CD8-positive, alpha-beta memory T cell (primary cell): ENCODE measurements at regions not wholly inside any gene's neighbourhood (a gene's known extent, or its start where the extent isn't known, plus 50 kb on each side); places are given as distances from the start of the nearest gene placed in this dataset.

Experiments used
- CTCF ChIA-PET: fragments of 350-600 bp; sonication (Branson Sonifier 250); formaldehyde crosslinking; loops from one replicate; lab custom pipeline; 2021; ENCODE audit warnings: antibody characterized with exemption; lab: Charles Lee
- POLR2A ChIA-PET: fragments of 350-600 bp; sonication (Branson Sonifier 250); formaldehyde crosslinking; loops from one replicate; lab custom pipeline; 2021; ENCODE audit warnings: antibody characterized with exemption; lab: Charles Lee
- DNase-seq, 5 donors: peaks; one replicate each; pipeline versions ENCODE4 v3.0.0 to v3.0.0-alpha.2; 2020 to 2022; ENCODE audit warnings: mixed read lengths in 1 of 5
- H3K27ac ChIP-seq: one replicate; pipeline ENCODE4 v1.7.0; 2013; ENCODE audit warnings: low read depth, mild to moderate bottlenecking, low read length, moderate library complexity
- H3K27me3 ChIP-seq: 2 replicates; pipeline ENCODE4 v1.7.0; 2013; ENCODE audit warnings: low read length, mild to moderate bottlenecking; ENCODE audit not compliant: insufficient read depth, poor library complexity, severe bottlenecking
- H3K36me3 ChIP-seq: 2 replicates; pipeline ENCODE4 v1.7.0; 2013; ENCODE audit warnings: mild to moderate bottlenecking, low read length, moderate library complexity; ENCODE audit not compliant: insufficient read depth
- H3K4me1 ChIP-seq: 2 replicates; pipeline ENCODE4 v1.7.0; 2013; ENCODE audit warnings: mild to moderate bottlenecking, low read length, moderate library complexity; ENCODE audit not compliant: insufficient read depth
- H3K4me3 ChIP-seq: 2 replicates; pipeline ENCODE4 v1.7.0; 2013; ENCODE audit warnings: mild to moderate bottlenecking, low read length
- H3K9me3 ChIP-seq: 2 replicates; pipeline ENCODE4 v1.7.0; 2013; ENCODE audit warnings: mild to moderate bottlenecking, low read length
- H3K27ac Mint-ChIP-seq, 8 donors: one replicate each; pipeline ENCODE4 v1.8.0; 2020 to 2021; ENCODE audit warnings: mixed read lengths in 8 of 8, mild to moderate bottlenecking in 6 of 8, inconsistent platforms in 3 of 8, moderate library complexity in 3 of 8
- H3K27me3 Mint-ChIP-seq, 2 donors: one replicate each; pipeline ENCODE4 v1.8.0; 2020 to 2021; ENCODE audit warnings: mixed read lengths in 2 of 2, mild to moderate bottlenecking in 1 of 2, moderate library complexity in 1 of 2
- H3K36me3 Mint-ChIP-seq, 3 donors: one replicate each; pipeline ENCODE4 v1.8.0; 2020 to 2021; ENCODE audit warnings: mixed read lengths in 3 of 3, inconsistent platforms in 1 of 3, mild to moderate bottlenecking in 1 of 3
- H3K4me1 Mint-ChIP-seq, 3 donors: one replicate each; pipeline ENCODE4 v1.8.0; 2020 to 2021; ENCODE audit warnings: mixed read lengths in 3 of 3, inconsistent platforms in 1 of 3, mild to moderate bottlenecking in 1 of 3
- H3K4me3 Mint-ChIP-seq, 7 donors: one replicate each; pipeline ENCODE4 v1.8.0; 2020 to 2021; ENCODE audit warnings: mixed read lengths in 7 of 7, mild to moderate bottlenecking in 6 of 7, moderate library complexity in 4 of 7, inconsistent platforms in 2 of 7
- H3K9me3 Mint-ChIP-seq, 5 donors: one replicate each; pipeline ENCODE4 v1.8.0; 2020 to 2022; ENCODE audit warnings: mixed read lengths in 5 of 5, mild to moderate bottlenecking in 3 of 5, moderate library complexity in 2 of 5, inconsistent platforms in 1 of 5

DNA sequence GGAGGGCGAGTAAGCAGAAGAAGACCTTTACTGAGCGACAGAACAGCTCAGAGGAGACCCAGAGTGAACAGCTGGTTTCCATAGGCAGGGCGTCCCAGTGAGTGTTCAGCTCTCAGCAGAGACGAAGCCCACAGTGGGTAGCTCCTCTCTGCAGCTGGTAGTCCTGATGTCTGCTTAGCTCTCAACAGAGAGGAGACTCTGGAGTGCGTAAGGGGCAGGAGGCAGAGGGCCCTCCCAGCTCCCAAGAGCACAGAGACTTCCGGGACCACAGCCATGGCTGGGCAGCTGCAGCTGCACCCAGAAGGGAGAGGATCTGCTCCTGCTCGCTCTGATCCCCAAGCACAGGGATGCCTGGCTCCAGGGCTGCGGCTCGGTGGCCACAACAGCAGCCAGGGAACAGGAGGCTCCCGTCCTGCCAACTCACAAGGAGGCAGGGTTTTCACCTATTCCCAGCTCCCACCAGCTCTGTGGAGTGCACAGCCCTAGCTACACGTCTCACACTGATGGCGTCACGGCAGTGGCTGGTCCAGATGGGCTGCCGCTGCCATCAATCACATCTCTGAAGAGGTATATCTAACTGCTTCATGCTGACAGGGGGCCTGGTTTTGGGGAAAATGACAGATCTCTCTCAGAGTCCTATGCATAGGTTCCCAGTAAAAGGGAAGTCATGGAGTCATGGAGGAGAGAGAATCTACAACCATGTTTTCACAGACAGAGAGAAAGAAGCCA, 2660.1 kb upstream of the PCDH20 start:
- H3K27me3 Mint-ChIP-seq = no peaks in the 10 kb centered on the region
- Histone ChIP-seq H3K4me1 (no peaks in the 10 kb centered on the region), H3K9me3 (no peaks in the 10 kb centered on the region), H3K36me3 (no peaks in the 10 kb centered on the region), H3K27ac (peak overlapping the region; percentile 43), H3K27me3 (no peaks in the 10 kb centered on the region), H3K4me3 (no peak overlapping the region)
- H3K4me1 Mint-ChIP-seq = no peaks in the 10 kb centered on the region
- peak overlapping the region in 1 of 8 donors; percentile 47 for H3K27ac Mint-ChIP-seq
- H3K4me3 Mint-ChIP-seq = peak overlapping the region in 1 of 7 donors; percentile 93
- H3K36me3 Mint-ChIP-seq = peaks cover 0 to 1% (median 0%) of the 10 kb centered on the region in 3 donors
- POLR2A ChIA-PET = no interaction called here
- CTCF ChIA-PET = no interaction called here
- DNase-seq = no peak
- H3K9me3 Mint-ChIP-seq = peaks cover 0 to 18% (median 2%) of the 10 kb centered on the region in 5 donors

- peaks cover 0 to 1% (median 0%) of the 10 kb centered on the region in 3 donors for H3K36me3 Mint-ChIP-seq
- Histone ChIP-seq H3K36me3 (no peaks in the 10 kb centered on the region), H3K4me1 (no peaks in the 10 kb centered on the region), H3K4me3 (no peak overlapping the region), H3K9me3 (no peaks in the 10 kb centered on the region), H3K27me3 (no peaks in the 10 kb centered on the region), H3K27ac (peak overlapping the region; percentile 43)
- POLR2A ChIA-PET = no interaction called here
- peak overlapping the region in 1 of 7 donors; percentile 93 for H3K4me3 Mint-ChIP-seq
- H3K27ac Mint-ChIP-seq = no peak overlapping the region
- no peak for DNase-seq
- H3K9me3 Mint-ChIP-seq = peaks cover 0 to 17% (median 2%) of the 10 kb centered on the region in 5 donors
- no peaks in the 10 kb centered on the region for H3K4me1 Mint-ChIP-seq
- CTCF ChIA-PET = no interaction called here
- H3K27me3 Mint-ChIP-seq = no peaks in the 10 kb centered on the region
Measured at GRCh38 chr13:64074971-64075474, 2659.4 kb upstream of the PCDH20 start.

DNA sequence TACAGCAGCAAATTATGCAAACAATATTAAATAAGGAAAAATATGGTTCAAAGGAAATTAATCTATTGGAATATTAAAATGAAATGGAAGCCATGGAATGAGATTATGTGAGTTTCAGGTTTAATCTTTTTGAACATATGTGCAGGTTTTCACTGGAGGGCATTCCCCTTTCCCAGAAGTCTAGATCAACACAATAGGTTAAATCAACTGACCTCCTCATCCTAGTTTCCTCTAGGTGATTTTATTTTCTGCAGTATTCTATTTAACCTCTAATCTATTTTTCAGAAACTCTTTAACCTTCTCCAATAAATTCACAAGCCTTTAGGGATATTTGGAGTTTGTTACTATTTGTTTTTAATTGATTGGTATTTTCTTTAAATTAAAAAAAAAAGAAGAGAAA, 2657.6 kb upstream of the PCDH20 start:
- Histone ChIP-seq H3K9me3 (no peaks in the 10 kb centered on the region), H3K4me3 (no peak overlapping the region), H3K27me3 (no peaks in the 10 kb centered on the region), H3K27ac (peak overlapping the region; percentile 20), H3K4me1 (no peaks in the 10 kb centered on the region), H3K36me3 (no peaks in the 10 kb centered on the region)
- Mint-ChIP-seq H3K27me3 (no peaks in the 10 kb centered on the region), H3K4me1 (no peaks in the 10 kb centered on the region), H3K36me3 (peaks cover 0 to 1% (median 0%) of the 10 kb centered on the region in 3 donors), H3K27ac (no peak overlapping the region), H3K9me3 (peaks cover 0 to 17% (median 5%) of the 10 kb centered on the region in 5 donors), H3K4me3 (no peak overlapping the region)
- CTCF ChIA-PET = no interaction called here
- DNase-seq = no peak
- POLR2A ChIA-PET = no interaction called here

- H3K4me3 ChIP-seq = no peak overlapping the region
- no peak for DNase-seq
- CTCF ChIA-PET = no interaction called here
- no peaks in the 10 kb centered on the region for H3K9me3 ChIP-seq
- H3K27me3 ChIP-seq = no peaks in the 10 kb centered on the region
- POLR2A ChIA-PET = no interaction called here
- H3K9me3 Mint-ChIP-seq = peaks cover 0 to 11% (median 5%) of the 10 kb centered on the region in 5 donors
- no peaks in the 10 kb centered on the region for H3K27me3 Mint-ChIP-seq
- H3K36me3 ChIP-seq = no peaks in the 10 kb centered on the region
- no peaks in the 10 kb centered on the region for H3K4me1 Mint-ChIP-seq
- H3K4me1 ChIP-seq = no peaks in the 10 kb centered on the region
- no peak overlapping the region for H3K4me3 Mint-ChIP-seq
- H3K27ac ChIP-seq = no peak overlapping the region
- peaks cover 0 to 1% (median 0%) of the 10 kb centered on the region in 3 donors for H3K36me3 Mint-ChIP-seq
- H3K27ac Mint-ChIP-seq = no peak overlapping the region
Measured at GRCh38 chr13:64071352-64071751, 2655.7 kb upstream of the PCDH20 start.

GRCh38 chr13:64069892-64070291, 2654.2 kb upstream of the PCDH20 start:
- H3K27me3 ChIP-seq = no peaks in the 10 kb centered on the region
- ChIA-PET CTCF (no interaction called here), POLR2A (no interaction called here)
- H3K9me3 ChIP-seq = no peaks in the 10 kb centered on the region
- Mint-ChIP-seq H3K27me3 (no peaks in the 10 kb centered on the region), H3K36me3 (peaks cover 0 to 1% (median 0%) of the 10 kb centered on the region in 3 donors), H3K4me1 (no peaks in the 10 kb centered on the region), H3K9me3 (peaks cover 0 to 9% (median 5%) of the 10 kb centered on the region in 5 donors), H3K4me3 (no peak overlapping the region), H3K27ac (no peak overlapping the region)
- H3K4me1 ChIP-seq = no peaks in the 10 kb centered on the region
- H3K36me3 ChIP-seq = no peaks in the 10 kb centered on the region
- DNase-seq = no peak
- no peak overlapping the region for H3K4me3 ChIP-seq
- no peak overlapping the region for H3K27ac ChIP-seq

DNA sequence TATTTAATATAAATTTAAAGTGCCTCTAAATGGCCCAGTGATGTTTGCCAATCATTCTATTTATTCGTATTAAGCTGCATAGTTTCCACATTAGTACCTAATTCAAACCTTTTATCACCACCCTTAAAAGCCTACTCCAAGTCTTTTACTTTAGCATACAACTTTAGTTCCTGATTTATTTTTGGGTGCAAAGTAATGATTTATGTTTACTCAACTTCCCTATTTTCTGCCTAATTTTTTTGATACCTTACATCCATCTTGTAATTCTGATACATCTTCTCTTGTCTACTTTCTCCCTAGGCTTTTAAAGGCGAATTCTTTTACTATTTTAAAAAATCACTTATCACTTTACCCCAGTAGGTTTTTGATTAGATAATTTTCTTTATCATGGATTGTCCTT, 2651.1 kb upstream of the PCDH20 start:
- H3K9me3 ChIP-seq = no peaks in the 10 kb centered on the region
- H3K27ac ChIP-seq = no peak overlapping the region
- CTCF ChIA-PET = no interaction called here
- no peak overlapping the region for H3K27ac Mint-ChIP-seq
- H3K4me3 ChIP-seq = no peak overlapping the region
- H3K27me3 Mint-ChIP-seq = no peaks in the 10 kb centered on the region
- H3K9me3 Mint-ChIP-seq = peaks cover 2 to 15% (median 5%) of the 10 kb centered on the region in 5 donors
- no peak for DNase-seq
- no peaks in the 10 kb centered on the region for H3K4me1 ChIP-seq
- H3K4me1 Mint-ChIP-seq = no peaks in the 10 kb centered on the region
- no peaks in the 10 kb centered on the region for H3K36me3 ChIP-seq
- POLR2A ChIA-PET = no interaction called here
- no peak overlapping the region for H3K4me3 Mint-ChIP-seq
- no peaks in the 10 kb centered on the region for H3K27me3 ChIP-seq
- H3K36me3 Mint-ChIP-seq = peaks cover 0 to 1% (median 0%) of the 10 kb centered on the region in 3 donors

DNA sequence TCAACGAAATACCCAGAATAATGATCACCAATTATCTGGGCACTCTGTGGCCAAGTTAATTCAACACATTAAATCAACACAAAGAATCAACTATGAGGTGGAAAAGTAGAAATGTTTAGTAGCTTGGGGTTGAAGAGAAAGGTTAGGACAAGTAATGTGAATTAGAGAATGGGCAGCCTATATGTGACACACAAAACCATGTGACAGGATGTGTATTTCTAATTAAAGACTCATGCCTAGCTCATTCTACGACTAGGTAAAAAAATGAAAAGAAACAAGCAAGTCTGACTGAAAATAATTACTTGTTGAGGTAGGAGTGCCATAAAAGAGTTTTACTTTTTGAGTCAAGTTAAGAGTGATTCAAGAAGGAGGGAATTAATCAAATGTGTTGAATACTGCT, 2646.0 kb upstream of the PCDH20 start:
- H3K4me1 Mint-ChIP-seq = no peaks in the 10 kb centered on the region
- H3K36me3 Mint-ChIP-seq = no peaks in the 10 kb centered on the region
- Histone ChIP-seq H3K4me1 (no peaks in the 10 kb centered on the region), H3K9me3 (no peaks in the 10 kb centered on the region), H3K36me3 (no peaks in the 10 kb centered on the region), H3K27ac (no peak overlapping the region), H3K27me3 (no peaks in the 10 kb centered on the region), H3K4me3 (no peak overlapping the region)
- ChIA-PET CTCF (no interaction called here), POLR2A (no interaction called here)
- H3K9me3 Mint-ChIP-seq = peaks cover 0 to 29% (median 7%) of the 10 kb centered on the region in 5 donors
- no peak overlapping the region for H3K27ac Mint-ChIP-seq
- H3K27me3 Mint-ChIP-seq = no peaks in the 10 kb centered on the region
- H3K4me3 Mint-ChIP-seq = no peak overlapping the region
- no peak for DNase-seq

GRCh38 chr13:64057372-64058020, 2641.8 kb upstream of the PCDH20 start:
- Mint-ChIP-seq H3K27ac (no peak overlapping the region), H3K4me1 (no peaks in the 10 kb centered on the region), H3K9me3 (peaks cover 5 to 21% (median 7%) of the 10 kb centered on the region in 5 donors), H3K36me3 (no peaks in the 10 kb centered on the region), H3K27me3 (no peaks in the 10 kb centered on the region), H3K4me3 (no peak overlapping the region)
- Histone ChIP-seq H3K27me3 (no peaks in the 10 kb centered on the region), H3K9me3 (no peaks in the 10 kb centered on the region), H3K36me3 (no peaks in the 10 kb centered on the region), H3K4me3 (no peak overlapping the region), H3K27ac (no peak overlapping the region), H3K4me1 (no peaks in the 10 kb centered on the region)
- ChIA-PET POLR2A (no interaction called here), CTCF (no interaction called here)
- no peak for DNase-seq
